Motor neuron (in vitro differentiated cells): ENCODE measurements at regions not wholly inside any gene's neighbourhood (a gene's known extent, or its start where the extent isn't known, plus 50 kb on each side); places are given as distances from the start of the nearest gene placed in this dataset.

Experiments
- ATAC-seq, 8 experiments: fragments of 200-7000 bp; cut with Tn5 transposase; replicated peaks in 6 of 8; 2 replicates each; pipeline ENCODE4 v1.8.0; 2021; ENCODE audit warnings: mild to moderate bottlenecking in 8 of 8, moderate library complexity in 8 of 8
- H3K27ac ChIP-seq, 2 donors: fragments of 250-450 bp; sonication (Bioruptor Pico); 2 replicates each; pipeline ENCODE4 v1.9.0; 2021; ENCODE audit warnings: antibody characterized with exemption in 2 of 2, mild to moderate bottlenecking in 2 of 2, moderate library complexity in 1 of 2
- H3K4me1 ChIP-seq, 2 donors: fragments of 250-450 bp; sonication (Bioruptor Pico); replicated peaks in 1 of 2; 2 replicates each; pipeline ENCODE4 v1.6.1; 2021; ENCODE audit warnings: antibody characterized with exemption in 2 of 2, mild to moderate bottlenecking in 2 of 2, moderate library complexity in 1 of 2
- H3K4me3 ChIP-seq, 5 donors: fragments of 250-450 bp; sonication (Bioruptor Pico); 2 replicates each; pipeline ENCODE4 v1.9.0; 2021; ENCODE audit warnings: antibody characterized with exemption in 5 of 5, mild to moderate bottlenecking in 5 of 5, moderate library complexity in 4 of 5
- WGBS, 10 experiments: fragments of 450-650 bp; shearing (Covaris generic); methylation state at CpG; one replicate each; pipeline ENCODE4 v1.0.0; 2022; 5-methylcytosine and 5-hydroxymethylcytosine counted together
- in situ Hi-C, 9 experiments: fragments of 400-800 bp; cut with MboI; loops; one replicate each; pipeline ENCODE4 v1.15.0; 2021; ENCODE audit warnings: low sequenced_read_pairs in 9 of 9, low pct_unique_long_range_greater_than_20kb in 2 of 9; ENCODE audit not compliant: unreplicated experiment in 9 of 9

- peak in 5 of 8 experiments; percentile 30 to 77 (median 50) for ATAC-seq
- 8 to 55% (median 28%) methylated on average over 2 to 8 of the region's 8 CpGs for WGBS, 10 experiments
- in situ Hi-C loops = no loop called here
- Histone ChIP-seq H3K27ac (peak overlapping the region; percentile 47 to 52), H3K4me1 (peaks cover 7 to 15% of the 10 kb centered on the region in 2 donors), H3K4me3 (no peak overlapping the region)
These were observed 701.4 kb upstream of the COBL start for GRCh38 chr7:52017802-52018679.

GRCh38 chr7:52009181-52009580 lies 692.6 kb upstream of the COBL start:
- 0 to 100% (median 100%) methylated on average over 1 of the region's 1 CpG; no CpG with 5 or more reads in 1 of the 10 experiments for WGBS, 10 experiments
- ATAC-seq = no peak
- no peak overlapping the region for H3K27ac ChIP-seq
- H3K4me1 ChIP-seq = peaks cover 0 to 5% of the 10 kb centered on the region in 2 donors
- no peak overlapping the region for H3K4me3 ChIP-seq
- in situ Hi-C loops = no loop called here

GRCh38 chr7:52006674-52007073 lies 690.1 kb upstream of the COBL start:
- Histone ChIP-seq H3K4me1 (peaks cover 0 to 5% of the 10 kb centered on the region in 2 donors), H3K27ac (no peak overlapping the region), H3K4me3 (no peak overlapping the region)
- no peak for ATAC-seq
- WGBS, 10 experiments = 0 to 100% (median 51%) methylated on average over 1 of the region's 1 CpG; no CpG with 5 or more reads in 2 of the 10 experiments
- in situ Hi-C loops = no loop called here

- peaks cover 0 to 5% of the 10 kb centered on the region in 2 donors for H3K4me1 ChIP-seq
- H3K4me3 ChIP-seq = no peak overlapping the region
- no peak overlapping the region for H3K27ac ChIP-seq
- WGBS, 10 experiments = 0 to 90% (median 60%) methylated on average over 1 to 4 of the region's 4 CpGs; no CpG with 5 or more reads in 1 of the 10 experiments
- in situ Hi-C loops = no loop called here
- no peak for ATAC-seq
These were observed 689.0 kb upstream of the COBL start for GRCh38 chr7:52005613-52006012.

GRCh38 chr7:51995596-51996179 lies 679.1 kb upstream of the COBL start:
- Histone ChIP-seq H3K4me3 (no peak overlapping the region), H3K4me1 (no peaks in the 10 kb centered on the region), H3K27ac (no peak overlapping the region)
- WGBS, 10 experiments = 0 to 88% (median 83%) methylated on average over 1 of the region's 2 CpGs; no CpG with 5 or more reads in 6 of the 10 experiments
- in situ Hi-C loops = no loop called here
- no peak for ATAC-seq

- H3K4me1 ChIP-seq = peaks cover 8 to 19% of the 10 kb centered on the region in 2 donors
- 0 to 83% (median 33%) methylated on average over 1 to 5 of the region's 5 CpGs for WGBS, 10 experiments
- ATAC-seq = peak in 1 of 8 experiments; percentile 39
- no peak overlapping the region for H3K27ac ChIP-seq
- in situ Hi-C loops = no loop called here
- no peak overlapping the region for H3K4me3 ChIP-seq
These were observed 666.0 kb upstream of the COBL start for GRCh38 chr7:51982653-51983052.

GRCh38 chr7:51980812-51981211 lies 664.2 kb upstream of the COBL start:
- Histone ChIP-seq H3K4me3 (no peak overlapping the region), H3K27ac (no peak overlapping the region), H3K4me1 (peaks cover 8 to 19% of the 10 kb centered on the region in 2 donors)
- in situ Hi-C loops = no loop called here
- ATAC-seq = no peak
- 0 to 100% (median 100%) methylated on average over 1 to 2 of the region's 2 CpGs; no CpG with 5 or more reads in 6 of the 10 experiments for WGBS, 10 experiments

- in situ Hi-C loops = no loop called here
- H3K4me1 ChIP-seq = peaks cover 8 to 19% of the 10 kb centered on the region in 2 donors
- H3K27ac ChIP-seq = no peak overlapping the region
- no peak overlapping the region for H3K4me3 ChIP-seq
- WGBS, 10 experiments = 0 to 100% (median 82%) methylated on average over 1 to 2 of the region's 2 CpGs
- ATAC-seq = no peak
These were observed 663.7 kb upstream of the COBL start for GRCh38 chr7:51980313-51980712.

GRCh38 chr7:51977913-51978312 lies 661.3 kb upstream of the COBL start:
- Histone ChIP-seq H3K4me3 (no peak overlapping the region), H3K4me1 (peaks cover 8 to 16% of the 10 kb centered on the region in 2 donors), H3K27ac (no peak overlapping the region)
- ATAC-seq = no peak
- in situ Hi-C loops = no loop called here

- WGBS, 10 experiments = 0 to 100% (median 64%) methylated on average over 1 to 3 of the region's 3 CpGs
- no peak for ATAC-seq
- no peak overlapping the region for H3K4me3 ChIP-seq
- in situ Hi-C loops = no loop called here
- no peaks in the 10 kb centered on the region for H3K4me1 ChIP-seq
- H3K27ac ChIP-seq = no peak overlapping the region
These were observed 657.3 kb upstream of the COBL start for GRCh38 chr7:51973939-51974338.

GRCh38 chr7:51973071-51973470 lies 656.5 kb upstream of the COBL start:
- no peak overlapping the region for H3K4me3 ChIP-seq
- in situ Hi-C loops = no loop called here
- H3K27ac ChIP-seq = no peak overlapping the region
- 0 to 100% (median 70%) methylated on average over 2 to 9 of the region's 10 CpGs; no CpG with 5 or more reads in 1 of the 10 experiments for WGBS, 10 experiments
- ATAC-seq = peak in 1 of 8 experiments; percentile 53
- no peaks in the 10 kb centered on the region for H3K4me1 ChIP-seq

- Histone ChIP-seq H3K27ac (no peak overlapping the region), H3K4me1 (no peaks in the 10 kb centered on the region), H3K4me3 (no peak overlapping the region)
- in situ Hi-C loops = no loop called here
- ATAC-seq = peak in 1 of 8 experiments; percentile 16
- WGBS, 10 experiments = 0 to 100% (median 86%) methylated on average over 1 to 4 of the region's 4 CpGs; no CpG with 5 or more reads in 1 of the 10 experiments
These were observed 654.5 kb upstream of the COBL start for GRCh38 chr7:51970961-51971665.

GRCh38 chr7:51968461-51968860 lies 651.9 kb upstream of the COBL start:
- no peak for ATAC-seq
- Histone ChIP-seq H3K4me3 (no peak overlapping the region), H3K4me1 (no peaks in the 10 kb centered on the region), H3K27ac (no peak overlapping the region)
- in situ Hi-C loops = no loop called here
- 0 to 100% (median 67%) methylated on average over 1 to 2 of the region's 2 CpGs; no CpG with 5 or more reads in 1 of the 10 experiments for WGBS, 10 experiments
